ENCODE measurements at regions not wholly inside any gene's neighbourhood (a gene's known extent, or its start where the extent isn't known, plus 50 kb on each side); places are given as distances from the start of the nearest gene placed in this dataset.
A peak's percentile ranks its signal among the peaks of the same experiment; 100 is the strongest.
"Not testable (repeated sequence)": the region's sequence is repeated elsewhere in the genome, so short reads cannot be mapped to it uniquely, and the experiment has no call there.

- no peak for DNase-seq
- Histone ChIP-seq H3K27me3 (ENCODE audit: control insufficient read depth, insufficient read depth, low read length) (no peaks in the 10 kb centered on the region), H3K4me3 (ENCODE audit: insufficient read depth, low read depth, low read length) (no peak overlapping the region), H3K36me3 (replicated peaks; ENCODE audit: control insufficient read depth, insufficient read depth, low read length) (no peaks in the 10 kb centered on the region; the same call in 1 of the 2 replicates)
These were observed 491.1 kb downstream of the CCDC171 start for GRCh38 chr9:16043756-16044578.

DNA sequence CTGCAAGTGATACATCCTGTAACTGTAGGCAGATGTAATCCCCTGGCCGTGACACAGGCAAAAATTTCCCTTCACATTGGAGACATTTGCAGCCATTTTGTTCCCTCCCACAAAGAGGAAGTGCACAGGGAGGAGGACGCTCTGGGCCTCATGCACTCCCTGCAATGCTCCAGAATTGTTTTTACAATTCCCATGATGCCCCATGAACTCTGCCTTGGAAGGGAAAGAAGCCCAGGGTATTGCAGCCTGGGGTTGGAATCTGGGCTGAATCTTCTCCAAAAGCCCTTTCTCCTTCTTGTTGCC is 491.7 kb downstream of the CCDC171 start:
- H3K36me3 ChIP-seq (replicated peaks; ENCODE audit: control insufficient read depth, insufficient read depth, low read length): no peaks in the 10 kb centered on the region; the same call in 1 of the 2 replicates
- no peak overlapping the region for H3K4me3 ChIP-seq (ENCODE audit: insufficient read depth, low read depth, low read length)
- no peak for DNase-seq
- H3K27me3 ChIP-seq (ENCODE audit: control insufficient read depth, insufficient read depth, low read length): no peaks in the 10 kb centered on the region

DNA sequence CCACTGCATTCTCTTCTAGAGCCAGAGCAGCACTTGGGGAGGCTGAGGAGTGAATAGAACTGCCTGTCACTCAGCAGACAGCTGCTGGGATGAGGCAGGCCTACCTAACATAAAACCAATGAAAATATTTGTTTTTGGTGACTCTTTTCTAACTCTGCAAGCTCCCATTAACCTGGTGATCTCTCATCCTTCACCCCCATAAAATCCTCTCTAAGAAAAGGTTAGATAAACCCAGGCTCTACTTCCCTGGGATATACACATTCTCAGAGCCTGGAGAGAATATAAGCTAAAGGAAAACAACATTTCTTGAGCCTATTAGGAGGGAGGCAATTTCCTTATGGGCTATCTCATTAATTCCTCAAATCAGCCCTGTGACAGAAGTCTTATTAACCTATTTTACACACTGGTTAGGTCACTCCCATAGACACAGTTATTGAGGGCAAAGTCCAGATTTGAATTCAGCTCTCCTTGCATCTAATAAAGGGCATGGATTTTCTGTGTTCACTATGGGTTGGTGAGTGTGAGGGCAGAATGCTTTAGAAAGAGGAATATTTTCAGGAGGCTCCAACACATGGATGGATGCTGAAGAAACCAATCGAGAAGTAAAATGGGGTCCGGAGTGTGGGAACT is 492.9 kb downstream of the CCDC171 start:
- Histone ChIP-seq H3K4me3 (ENCODE audit: insufficient read depth, low read depth, low read length) (no peak overlapping the region), H3K36me3 (replicated peaks; ENCODE audit: control insufficient read depth, insufficient read depth, low read length) (no peaks in the 10 kb centered on the region; the same call in 1 of the 2 replicates), H3K27me3 (ENCODE audit: control insufficient read depth, insufficient read depth, low read length) (no peaks in the 10 kb centered on the region)
- no peak for DNase-seq

- no peaks in the 10 kb centered on the region for H3K27me3 ChIP-seq (ENCODE audit: control insufficient read depth, insufficient read depth, low read length)
- no peak overlapping the region for H3K4me3 ChIP-seq (ENCODE audit: insufficient read depth, low read depth, low read length)
- no peaks in the 10 kb centered on the region; the same call in 1 of the 2 replicates for H3K36me3 ChIP-seq (replicated peaks; ENCODE audit: control insufficient read depth, insufficient read depth, low read length)
- DNase-seq: no peak
These were observed 493.9 kb downstream of the CCDC171 start for GRCh38 chr9:16046713-16047112.

DNA sequence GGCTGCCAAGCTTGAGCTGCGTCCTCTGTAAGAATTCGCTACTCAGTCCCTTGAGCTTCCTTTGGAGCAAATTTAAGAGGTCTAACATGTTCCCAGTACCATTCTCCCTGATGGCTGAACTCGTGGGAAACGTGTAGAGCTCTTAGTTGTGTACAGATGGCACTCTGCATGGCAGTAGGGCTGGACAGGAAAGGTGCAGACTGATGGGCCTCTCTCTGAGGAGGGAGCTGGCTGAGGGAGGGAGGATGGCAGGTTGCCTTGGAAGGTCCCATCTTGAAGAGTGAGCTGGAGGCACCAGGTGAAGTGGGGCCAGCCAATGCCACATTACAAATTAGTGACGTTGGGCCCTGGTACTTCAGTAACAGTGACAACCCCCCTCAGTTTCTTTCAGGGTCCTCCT is 495.3 kb downstream of the CCDC171 start:
- Histone ChIP-seq H3K4me3 (ENCODE audit: insufficient read depth, low read depth, low read length) (no peak overlapping the region), H3K27me3 (ENCODE audit: control insufficient read depth, insufficient read depth, low read length) (no peaks in the 10 kb centered on the region), H3K36me3 (replicated peaks; ENCODE audit: control insufficient read depth, insufficient read depth, low read length) (no peaks in the 10 kb centered on the region)
- no peak for DNase-seq

GRCh38 chr9:16052146-16052545 is 499.3 kb downstream of the CCDC171 start:
- DNase-seq: no peak
- Histone ChIP-seq H3K4me3 (ENCODE audit: insufficient read depth, low read depth, low read length) (no peak overlapping the region), H3K36me3 (replicated peaks; ENCODE audit: control insufficient read depth, insufficient read depth, low read length) (no peaks in the 10 kb centered on the region), H3K27me3 (ENCODE audit: control insufficient read depth, insufficient read depth, low read length) (no peaks in the 10 kb centered on the region)

- no peak overlapping the region for H3K4me3 ChIP-seq (ENCODE audit: insufficient read depth, low read depth, low read length)
- H3K36me3 ChIP-seq (replicated peaks; ENCODE audit: control insufficient read depth, insufficient read depth, low read length): no peaks in the 10 kb centered on the region
- DNase-seq: no peak
- no peaks in the 10 kb centered on the region for H3K27me3 ChIP-seq (ENCODE audit: control insufficient read depth, insufficient read depth, low read length)
These were observed 500.1 kb downstream of the CCDC171 start for GRCh38 chr9:16052757-16053530.

GRCh38 chr9:16057541-16057940 is 504.7 kb downstream of the CCDC171 start:
- DNase-seq: no peak
- H3K36me3 ChIP-seq (replicated peaks; ENCODE audit: control insufficient read depth, insufficient read depth, low read length): no peaks in the 10 kb centered on the region
- no peaks in the 10 kb centered on the region for H3K27me3 ChIP-seq (ENCODE audit: control insufficient read depth, insufficient read depth, low read length)
- H3K4me3 ChIP-seq (ENCODE audit: insufficient read depth, low read depth, low read length): no peak overlapping the region

DNA sequence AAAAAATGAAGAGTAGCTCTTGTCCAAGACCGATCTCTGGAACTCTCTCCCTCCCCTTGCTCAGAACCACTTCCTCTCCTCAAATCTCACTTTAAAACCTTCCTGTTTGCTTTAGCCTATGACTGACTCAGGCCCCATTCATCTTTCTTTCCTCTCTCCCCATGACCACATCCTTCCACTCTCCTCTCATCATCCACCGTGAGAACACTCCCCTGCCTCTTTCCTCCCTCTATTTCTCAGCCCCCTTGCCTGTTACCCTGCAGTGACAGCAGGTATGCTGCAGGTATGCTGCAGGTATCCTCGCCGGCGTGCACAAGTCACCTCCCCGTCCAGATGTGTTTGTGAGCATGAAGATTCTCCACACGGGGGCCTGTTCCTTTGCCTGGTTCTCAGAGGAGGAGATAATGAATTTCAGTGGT is 505.3 kb downstream of the CCDC171 start:
- Histone ChIP-seq H3K27me3 (ENCODE audit: control insufficient read depth, insufficient read depth, low read length) (no peaks in the 10 kb centered on the region), H3K4me3 (ENCODE audit: insufficient read depth, low read depth, low read length) (no peak overlapping the region), H3K36me3 (replicated peaks; ENCODE audit: control insufficient read depth, insufficient read depth, low read length) (no peaks in the 10 kb centered on the region)
- peak; percentile 70 for DNase-seq

DNA sequence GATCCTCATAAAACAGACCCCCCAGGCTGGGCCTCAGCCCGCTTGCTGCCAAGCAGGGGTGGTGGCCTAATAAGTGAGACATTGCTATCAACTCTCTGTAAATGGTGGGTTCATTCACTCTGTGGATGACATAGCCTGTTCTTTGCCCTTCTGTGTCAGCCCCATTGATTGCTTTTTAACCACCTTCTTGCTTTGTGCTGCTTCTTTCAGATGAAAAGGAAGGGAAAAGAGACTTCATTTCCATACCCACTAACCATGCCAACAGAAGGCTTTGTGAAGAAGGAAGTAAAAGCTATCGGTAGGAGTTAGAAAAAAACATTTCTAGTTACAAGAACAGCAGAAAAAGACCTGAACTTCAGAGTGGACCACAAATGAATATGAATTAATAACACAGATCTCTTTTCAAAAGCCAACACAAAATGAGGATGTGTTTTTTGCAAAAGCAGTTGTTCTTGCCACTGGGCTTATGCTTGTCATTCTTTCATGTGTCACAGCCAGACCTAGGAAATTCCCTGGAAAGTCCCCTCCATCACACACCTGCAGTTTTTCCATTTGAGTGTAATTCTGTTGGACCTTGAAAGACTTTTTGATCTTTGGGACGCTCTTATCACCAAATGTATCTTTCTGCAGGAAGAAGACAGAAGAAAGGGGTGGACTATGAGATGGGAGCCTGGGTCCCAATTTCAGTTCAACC is 507.7 kb downstream of the CCDC171 start:
- DNase-seq: peak; percentile 28
- no peaks in the 10 kb centered on the region for H3K36me3 ChIP-seq (replicated peaks; ENCODE audit: control insufficient read depth, insufficient read depth, low read length)

GRCh38 chr9:16062542-16063240 is 509.8 kb downstream of the CCDC171 start:
- H3K4me3 ChIP-seq (ENCODE audit: insufficient read depth, low read depth, low read length): no peak overlapping the region
- no peak for DNase-seq
- H3K27me3 ChIP-seq (ENCODE audit: control insufficient read depth, insufficient read depth, low read length): no peaks in the 10 kb centered on the region
- no peaks in the 10 kb centered on the region for H3K36me3 ChIP-seq (replicated peaks; ENCODE audit: control insufficient read depth, insufficient read depth, low read length)

More for the DNA sequence above, 507.7 kb downstream of the CCDC171 start:
- Histone ChIP-seq H3K4me3 (ENCODE audit: insufficient read depth, low read depth, low read length) (no peak overlapping the region), H3K27me3 (ENCODE audit: control insufficient read depth, insufficient read depth, low read length) (no peaks in the 10 kb centered on the region)

- no peak for DNase-seq
- no peaks in the 10 kb centered on the region for H3K36me3 ChIP-seq (replicated peaks; ENCODE audit: control insufficient read depth, insufficient read depth, low read length)
- H3K4me3 ChIP-seq (ENCODE audit: insufficient read depth, low read depth, low read length): no peak overlapping the region
These were observed 510.4 kb downstream of the CCDC171 start for GRCh38 chr9:16063241-16063591.

DNA sequence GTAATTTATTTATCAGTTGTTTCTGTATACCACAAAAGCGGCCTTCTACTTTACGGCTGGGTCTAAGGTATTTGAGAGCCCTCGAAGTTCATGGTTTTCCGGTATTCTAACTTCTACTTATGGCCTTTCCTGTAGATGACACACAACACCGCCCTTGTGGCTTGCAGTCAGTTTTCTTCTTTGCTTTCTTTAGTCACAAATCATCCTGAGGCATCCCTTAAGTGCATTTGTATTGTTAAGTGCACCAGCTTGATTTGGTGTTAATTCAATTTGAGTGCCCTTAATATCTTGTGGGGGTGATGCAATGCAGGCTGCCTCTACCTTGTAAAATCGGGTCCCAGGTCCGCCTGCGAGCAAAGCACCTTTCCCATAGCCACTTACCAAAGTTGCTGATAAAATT is 511.9 kb downstream of the CCDC171 start:
- no peaks in the 10 kb centered on the region for H3K27me3 ChIP-seq (ENCODE audit: control insufficient read depth, insufficient read depth, low read length)
- DNase-seq: no peak
- no peak overlapping the region for H3K4me3 ChIP-seq (ENCODE audit: insufficient read depth, low read depth, low read length)
- no peaks in the 10 kb centered on the region for H3K36me3 ChIP-seq (replicated peaks; ENCODE audit: control insufficient read depth, insufficient read depth, low read length)

More at GRCh38 chr9:16063241-16063591, 510.4 kb downstream of the CCDC171 start:
- H3K27me3 ChIP-seq (ENCODE audit: control insufficient read depth, insufficient read depth, low read length): no peaks in the 10 kb centered on the region

DNA sequence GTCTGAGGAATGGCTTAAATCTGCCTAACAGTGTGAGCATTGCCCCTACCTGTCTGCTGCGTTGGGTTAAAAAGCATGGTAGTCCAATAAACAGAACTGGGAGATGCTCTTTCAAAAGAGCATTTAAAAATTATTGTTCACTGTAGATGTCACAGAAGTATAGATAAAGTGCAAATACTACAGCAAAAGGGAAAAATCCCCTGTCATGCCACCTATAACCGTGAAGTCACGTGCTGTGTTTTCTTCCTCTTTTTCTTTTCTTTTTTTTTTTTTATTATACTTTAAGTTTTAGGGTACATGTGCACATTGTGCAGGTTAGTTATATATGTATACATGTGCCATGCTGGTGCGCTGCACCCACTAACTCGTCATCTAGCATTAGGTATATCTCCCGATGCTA is 513.4 kb downstream of the CCDC171 start:
- H3K36me3 ChIP-seq (replicated peaks; ENCODE audit: control insufficient read depth, insufficient read depth, low read length); DNase-seq; H3K27me3 ChIP-seq (ENCODE audit: control insufficient read depth, insufficient read depth, low read length); H3K4me3 ChIP-seq (ENCODE audit: insufficient read depth, low read depth, low read length): not testable (repeated sequence)
